Fibroblast of skin of left biceps (primary cell): ENCODE measurements at regions not wholly inside any gene's neighbourhood (a gene's known extent, or its start where the extent isn't known, plus 50 kb on each side); places are given as distances from the start of the nearest gene placed in this dataset.

Source experiments
- DNase-seq, 2 experiments: peaks; one replicate each; pipeline ENCODE4 v3.0.0-alpha.2; 2013; ENCODE audit warnings: low read depth in 2 of 2

- no peak for DNase-seq
These were observed 96.9 kb upstream of the POU3F3 start for GRCh38 chr2:104757056-104757455.

GRCh38 chr2:104758199-104758620 lies 95.7 kb upstream of the POU3F3 start:
- peak in 1 of 2 experiments; percentile 9 for DNase-seq

- DNase-seq, result no peak
These were observed 91.9 kb upstream of the POU3F3 start for GRCh38 chr2:104762031-104762430.

GRCh38 chr2:104766683-104767082 lies 87.2 kb upstream of the POU3F3 start:
- DNase-seq, result peak in 1 of 2 experiments; percentile 20

- peak; percentile 30 to 42 for DNase-seq
These were observed 85.2 kb upstream of the POU3F3 start for GRCh38 chr2:104768694-104769093.

- peak; percentile 54 to 70 for DNase-seq
These were observed 84.8 kb upstream of the POU3F3 start for GRCh38 chr2:104769096-104769495.

GRCh38 chr2:104772996-104773395 lies 80.9 kb upstream of the POU3F3 start:
- DNase-seq, result no peak

- DNase-seq, result no peak
These were observed 79.3 kb upstream of the POU3F3 start for GRCh38 chr2:104774631-104775030.

- DNase-seq, result no peak
These were observed 76.2 kb upstream of the POU3F3 start for GRCh38 chr2:104777721-104778120.

- DNase-seq, result no peak
These were observed 72.8 kb upstream of the POU3F3 start for GRCh38 chr2:104781151-104781550.

GRCh38 chr2:104784264-104784663 lies 69.7 kb upstream of the POU3F3 start:
- DNase-seq, result no peak

GRCh38 chr2:104786204-104786603 lies 67.7 kb upstream of the POU3F3 start:
- no peak for DNase-seq

GRCh38 chr2:104786821-104787220 lies 67.1 kb upstream of the POU3F3 start:
- no peak for DNase-seq

- DNase-seq, result no peak
These were observed 66.4 kb upstream of the POU3F3 start for GRCh38 chr2:104787298-104788065.

- no peak for DNase-seq
These were observed 65.0 kb upstream of the POU3F3 start for GRCh38 chr2:104788742-104789455.

GRCh38 chr2:104790100-104790811 lies 63.7 kb upstream of the POU3F3 start:
- DNase-seq, result no peak

- no peak for DNase-seq
These were observed 62.9 kb upstream of the POU3F3 start for GRCh38 chr2:104790901-104791495.

- peak; percentile 24 to 29 for DNase-seq
These were observed 59.9 kb upstream of the POU3F3 start for GRCh38 chr2:104793966-104794365.

- peak in 1 of 2 experiments; percentile 17 for DNase-seq
These were observed 59.5 kb upstream of the POU3F3 start for GRCh38 chr2:104794441-104794840.
